RKO (cell line): ENCODE measurements at regions not wholly inside any gene's neighbourhood (a gene's known extent, or its start where the extent isn't known, plus 50 kb on each side); places are given as distances from the start of the nearest gene placed in this dataset.
"Not testable (repeated sequence)": the region's sequence is repeated elsewhere in the genome, so short reads cannot be mapped to it uniquely, and the experiment has no call there.

Experiments
- DNase-seq: peaks from one replicate; pipeline ENCODE4 v3.0.0-alpha.2; 2016; ENCODE audit warnings: low spot score

DNA sequence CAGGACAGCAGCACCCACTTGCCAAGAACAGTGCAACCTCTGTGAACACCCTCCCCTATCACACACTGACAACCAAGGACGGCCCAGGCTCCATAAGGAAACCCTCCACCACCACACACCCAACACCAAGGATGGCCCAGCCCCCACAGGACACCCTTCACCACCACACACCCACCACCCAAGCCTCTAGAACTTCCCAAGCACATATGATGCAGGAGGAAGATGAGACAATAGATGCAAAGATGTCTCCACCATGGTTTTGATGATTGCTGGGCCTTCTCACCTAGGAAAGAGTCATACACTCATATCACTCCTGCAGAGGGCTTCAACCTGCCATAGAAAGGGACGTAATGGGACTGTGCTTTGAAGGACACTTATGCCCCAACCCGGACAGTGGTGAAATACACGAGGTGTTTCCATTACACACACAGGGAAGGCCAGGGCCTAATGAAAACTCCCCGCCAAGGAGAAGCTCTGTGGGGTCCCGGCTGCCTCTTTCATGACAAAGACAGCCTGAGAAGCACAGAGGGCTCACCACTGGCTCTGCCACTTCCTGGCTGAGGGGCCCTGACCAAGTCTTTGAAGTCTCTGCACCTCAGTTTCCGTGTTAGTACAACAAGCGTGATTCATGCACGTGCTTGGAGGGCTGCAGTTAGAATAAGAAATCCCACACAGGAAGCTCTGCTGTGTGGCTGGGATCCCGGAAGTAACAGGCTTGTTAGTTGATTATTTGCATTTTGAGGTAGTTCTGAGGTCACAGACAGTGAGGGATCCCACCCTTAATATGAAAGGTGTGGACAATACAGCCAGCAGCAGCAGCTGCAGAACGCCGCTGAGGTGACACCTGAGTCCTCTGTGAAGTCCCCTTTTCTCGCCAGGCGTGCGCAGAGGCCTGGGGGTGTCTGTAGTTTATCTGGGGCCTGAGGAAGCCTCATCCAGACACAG, 61.9 kb upstream of the ATP12A start:
- no peak for DNase-seq

DNA sequence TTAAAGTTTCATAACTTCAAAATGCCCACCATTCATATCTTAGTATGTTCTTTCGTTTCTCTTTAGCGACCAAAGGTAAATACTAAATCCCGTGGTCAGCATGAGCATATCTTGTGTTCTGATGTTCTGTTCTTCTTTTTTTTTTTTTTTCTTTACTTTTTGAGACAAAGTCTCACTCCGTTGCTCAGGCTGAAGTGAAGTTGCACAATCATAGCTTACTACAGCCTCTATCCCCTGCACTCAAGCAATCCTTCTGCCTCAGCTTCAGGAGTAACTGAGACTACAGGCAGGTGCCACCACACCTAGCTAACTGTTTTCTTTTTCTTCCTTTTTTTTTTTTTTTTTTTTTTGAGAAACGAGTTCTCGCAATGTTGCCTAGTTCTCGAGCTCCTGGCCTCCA, 60.9 kb upstream of the ATP12A start:
- DNase-seq = no peak

DNA sequence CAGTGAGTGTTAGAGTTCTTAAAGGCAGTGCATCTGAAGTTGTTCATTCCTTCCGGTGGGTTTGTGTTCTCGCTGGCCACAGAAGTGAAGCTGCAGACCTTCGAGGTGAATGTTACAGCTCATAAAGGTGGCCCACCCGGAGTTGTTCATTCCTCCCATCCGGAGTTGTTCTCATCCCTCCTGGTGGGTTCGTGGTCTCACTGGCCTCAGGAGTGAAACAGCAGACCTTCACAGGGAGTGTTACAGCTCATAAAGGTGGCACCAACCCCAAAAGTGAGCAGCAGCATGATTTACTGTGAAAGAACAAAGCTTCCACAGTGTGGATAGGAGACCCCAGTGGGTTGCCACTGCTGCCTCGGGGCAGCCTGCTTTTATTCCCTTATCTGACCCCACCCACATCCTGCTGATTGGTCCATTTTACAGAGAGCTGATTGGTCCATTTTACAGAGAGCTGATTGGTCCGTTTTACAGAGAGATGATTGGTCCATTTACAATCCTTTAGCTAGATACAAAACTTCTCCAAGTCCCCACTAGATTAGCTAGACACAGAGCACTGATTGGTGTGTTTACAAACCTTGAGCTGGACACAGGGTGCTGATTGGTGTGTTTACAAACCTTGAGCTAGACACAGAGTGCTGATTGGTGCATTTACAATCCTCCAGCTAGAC, 57.6 kb upstream of the ATP12A start:
- not testable (repeated sequence) for DNase-seq

DNA sequence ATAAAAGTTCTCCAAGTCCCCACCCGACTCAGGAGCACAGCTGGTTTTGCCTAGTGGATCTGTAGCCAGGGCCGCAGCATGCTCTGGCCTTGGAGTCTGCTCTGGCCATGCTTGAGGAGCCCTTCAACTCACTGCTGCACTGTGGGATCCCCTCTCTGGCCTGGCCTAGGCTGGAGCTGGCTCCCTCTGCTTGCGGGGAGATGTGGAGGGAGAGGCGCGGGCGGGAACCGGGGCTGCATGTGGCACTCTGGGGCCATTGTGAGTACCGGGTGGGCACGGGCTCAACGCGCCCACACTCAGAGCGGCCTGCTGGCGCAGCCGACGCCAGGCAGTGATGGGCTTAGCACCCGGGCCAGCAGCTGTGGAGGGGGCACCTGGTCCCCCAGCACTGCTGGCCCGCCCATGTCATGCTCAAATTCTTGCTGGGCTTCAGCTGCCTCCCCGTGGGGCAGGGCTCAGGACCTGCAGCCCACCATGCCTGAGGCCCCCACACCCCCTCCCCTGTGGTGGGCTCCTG, 57.0 kb upstream of the ATP12A start:
- no peak for DNase-seq

DNA sequence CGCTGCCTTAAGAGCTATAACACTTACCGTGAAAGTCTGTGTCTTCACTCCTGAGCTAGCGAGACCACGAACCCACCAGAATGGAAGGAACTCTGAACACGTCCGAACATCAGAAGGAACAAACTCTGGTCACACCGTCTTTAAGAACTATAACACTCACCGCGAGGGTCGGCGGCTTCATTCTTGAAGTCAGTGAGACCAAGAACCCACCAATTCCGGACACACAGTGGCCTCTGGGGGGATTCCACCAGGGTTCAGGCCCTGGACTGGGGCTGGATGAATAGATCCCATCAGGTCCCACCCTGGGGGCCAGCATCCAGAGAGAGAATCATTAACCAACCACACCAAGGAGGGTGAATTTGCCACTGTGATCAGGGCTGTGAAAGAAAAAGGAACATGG, 55.8 kb upstream of the ATP12A start:
- no peak for DNase-seq

DNA sequence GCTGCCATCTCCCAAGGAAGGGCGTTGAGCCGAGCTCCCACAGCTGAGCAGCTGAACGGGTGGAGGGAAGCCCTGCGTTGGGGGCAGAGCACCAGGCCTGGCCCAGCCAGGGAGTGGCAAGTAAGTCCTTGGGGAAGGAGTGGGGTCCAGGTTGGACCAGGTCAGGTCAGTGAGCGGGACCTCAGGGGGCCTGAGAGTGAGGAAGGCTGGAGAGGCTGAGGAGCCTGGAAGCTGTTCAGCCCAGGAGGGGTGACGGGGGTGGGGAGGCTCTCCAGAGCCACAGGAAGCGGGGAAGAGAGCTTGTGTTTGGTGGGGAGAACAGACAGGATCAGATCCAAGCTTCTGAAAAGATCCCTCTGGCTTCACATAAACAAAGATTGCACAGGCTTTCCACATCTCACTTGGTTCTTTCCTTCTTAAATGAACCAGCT, 55.4 kb upstream of the ATP12A start:
- no peak for DNase-seq

DNA sequence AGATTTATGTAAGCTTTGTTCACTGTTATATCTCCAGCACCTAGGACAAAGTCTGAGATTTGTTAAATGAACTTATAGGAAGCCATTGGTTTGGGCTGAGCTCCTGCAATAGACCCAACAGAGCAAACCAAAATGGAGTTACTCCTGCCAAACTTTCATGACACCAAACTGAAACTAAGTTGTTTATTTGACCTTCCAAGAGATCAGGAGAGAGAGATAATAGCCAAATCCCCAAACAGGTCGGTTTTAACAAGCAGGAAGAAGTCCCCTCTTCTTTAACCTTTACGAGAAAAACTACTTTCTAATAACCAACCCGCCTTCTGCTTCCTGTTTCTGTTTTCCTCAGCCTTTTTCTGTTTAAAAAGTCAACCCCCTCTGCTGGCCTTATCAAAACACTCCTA, 54.9 kb upstream of the ATP12A start:
- no peak for DNase-seq

DNA sequence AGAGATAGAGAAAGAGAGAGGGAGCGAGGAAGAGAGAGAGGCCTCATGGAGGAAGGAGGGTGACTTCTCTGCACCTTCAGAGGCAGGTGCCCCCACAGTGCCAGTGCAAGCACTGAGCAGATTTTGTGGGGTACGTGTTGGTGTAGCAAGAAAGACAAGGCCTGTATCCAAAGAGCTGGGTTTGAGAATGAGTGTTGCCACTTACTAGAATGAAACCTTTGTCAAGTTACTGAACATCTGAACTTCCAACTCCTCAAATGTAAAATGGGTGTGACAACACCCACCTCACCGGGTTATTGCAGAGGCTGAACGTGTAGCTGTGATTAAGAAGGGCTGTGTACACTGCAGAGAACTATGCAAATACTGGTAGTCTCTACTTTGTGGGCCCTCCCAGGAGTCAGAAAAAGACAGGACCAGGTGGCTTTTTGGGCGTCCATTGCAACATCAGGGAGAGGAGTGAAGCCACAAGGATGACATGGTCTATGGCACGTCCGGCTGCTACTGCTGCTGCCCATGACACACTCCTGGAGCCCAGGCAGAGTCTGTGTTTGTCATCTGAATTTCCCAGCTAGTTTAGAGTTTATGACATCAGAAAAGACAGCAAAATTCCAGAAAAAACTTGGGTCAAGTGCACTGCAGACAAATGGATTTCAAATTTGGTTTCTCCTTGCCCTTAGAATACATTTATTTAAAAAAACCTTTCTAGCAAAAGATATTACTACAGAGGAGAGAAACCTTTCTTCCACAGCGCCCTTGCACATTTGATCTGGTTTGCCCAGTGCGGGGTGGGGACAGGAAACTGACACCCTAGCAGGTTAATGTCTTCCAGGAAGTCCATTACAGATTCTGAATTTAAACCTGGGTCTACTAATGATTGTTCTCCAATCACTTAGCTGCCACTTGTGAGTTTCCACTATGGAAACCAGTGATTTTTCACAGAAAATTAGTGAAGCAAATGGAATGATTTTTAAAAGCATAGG, 54.0 kb upstream of the ATP12A start:
- no peak for DNase-seq

DNA sequence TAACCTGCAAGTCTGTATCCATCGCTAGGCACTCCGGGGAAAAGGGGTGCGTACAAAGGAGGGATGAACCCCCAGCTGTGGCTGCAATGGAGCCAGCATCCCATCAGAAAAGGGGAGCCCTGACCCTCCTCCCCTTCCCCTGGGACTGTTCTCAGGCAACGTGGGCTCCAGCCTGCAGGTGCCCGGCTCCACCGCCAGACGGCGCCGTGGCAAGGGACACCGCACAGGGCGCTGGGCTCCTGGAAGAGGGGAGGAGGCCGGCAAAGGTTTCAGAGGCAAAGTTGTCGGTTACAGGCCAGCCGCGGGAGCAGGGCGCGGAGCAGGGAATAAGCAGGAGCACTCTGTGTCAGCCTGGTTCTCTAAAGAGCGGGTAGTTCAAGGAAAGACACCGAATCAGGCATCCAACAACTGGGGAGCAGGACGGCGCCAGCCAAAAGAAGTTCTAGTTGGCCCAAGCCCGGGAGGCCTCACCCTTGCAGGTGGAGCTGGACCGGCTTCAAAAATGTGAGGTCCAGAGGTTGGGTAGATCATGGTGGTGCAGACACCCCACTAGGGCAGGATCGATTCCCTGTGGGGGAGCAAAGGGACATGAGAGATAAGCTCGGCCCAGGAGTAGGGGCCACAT, 53.0 kb upstream of the ATP12A start:
- DNase-seq = no peak

DNA sequence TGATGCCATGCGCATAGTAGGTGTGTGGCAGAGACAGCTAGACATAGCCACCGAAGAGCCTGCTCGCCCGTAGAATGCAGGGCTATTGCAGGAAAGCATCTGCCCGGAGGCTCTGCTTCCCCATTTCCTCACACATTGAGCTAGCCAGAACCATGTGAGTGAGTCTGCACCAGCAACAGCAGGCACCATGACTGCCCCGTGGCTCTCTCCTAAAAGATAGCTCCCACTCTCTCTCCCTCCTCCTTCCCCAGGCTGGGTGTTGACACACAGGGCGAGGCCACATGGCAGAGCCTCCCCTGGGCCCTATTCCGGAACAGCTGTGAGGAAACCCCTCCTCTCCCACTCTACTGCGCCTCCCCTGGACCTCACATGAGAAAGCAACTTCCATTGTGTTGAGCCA, 52.3 kb upstream of the ATP12A start:
- DNase-seq = no peak

DNA sequence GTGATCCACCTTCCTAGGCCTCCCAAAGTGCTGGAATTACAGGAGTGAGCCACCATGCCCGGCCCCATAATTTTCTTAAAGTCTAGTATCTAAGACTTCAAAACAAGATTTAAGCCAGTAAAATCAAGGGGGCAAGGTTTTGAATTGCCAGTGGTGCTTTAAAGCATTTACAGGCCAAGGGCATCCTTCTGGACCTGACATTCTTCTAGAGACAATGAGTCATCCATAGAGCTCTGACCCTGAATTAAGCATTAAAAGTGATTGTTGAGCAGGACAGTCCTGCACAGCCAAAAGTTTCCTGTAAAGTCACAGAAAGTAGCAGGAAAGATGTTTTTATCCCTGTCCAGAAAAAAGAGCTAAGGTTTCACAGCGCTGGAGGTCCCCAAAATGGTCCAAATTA, 50.9 kb upstream of the ATP12A start:
- no peak for DNase-seq

DNA sequence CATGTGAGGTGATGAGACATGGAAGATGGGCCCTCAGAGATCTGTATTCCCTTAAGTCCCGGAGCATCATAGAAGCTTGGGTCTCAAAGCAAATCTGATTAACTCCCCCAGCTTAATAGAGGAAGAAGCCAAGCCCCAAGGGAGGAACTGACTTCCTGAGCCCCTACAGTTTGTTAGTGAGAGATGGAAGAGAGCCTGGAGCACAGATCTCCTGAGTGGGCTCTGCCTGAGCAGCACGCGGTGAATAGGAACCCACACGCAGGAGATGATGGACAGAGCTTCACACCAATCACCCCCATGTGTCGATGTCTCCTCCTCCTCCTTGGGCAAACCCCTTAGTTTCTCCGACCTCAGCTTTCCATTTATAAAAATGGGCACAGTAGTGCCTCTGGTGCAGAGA, 50.1 kb upstream of the ATP12A start:
- DNase-seq = no peak
